ENCODE measurements at regions not wholly inside any gene's neighbourhood (a gene's known extent, or its start where the extent isn't known, plus 50 kb on each side); places are given as distances from the start of the nearest gene placed in this dataset.

GRCh38 chr1:38129473-38129872, 82.9 kb upstream of the POU3F1 start:
- DNase-seq (ENCODE audit: extremely low read depth, insufficient read length): no peak
- TF ChIP-seq, protein P1, sequence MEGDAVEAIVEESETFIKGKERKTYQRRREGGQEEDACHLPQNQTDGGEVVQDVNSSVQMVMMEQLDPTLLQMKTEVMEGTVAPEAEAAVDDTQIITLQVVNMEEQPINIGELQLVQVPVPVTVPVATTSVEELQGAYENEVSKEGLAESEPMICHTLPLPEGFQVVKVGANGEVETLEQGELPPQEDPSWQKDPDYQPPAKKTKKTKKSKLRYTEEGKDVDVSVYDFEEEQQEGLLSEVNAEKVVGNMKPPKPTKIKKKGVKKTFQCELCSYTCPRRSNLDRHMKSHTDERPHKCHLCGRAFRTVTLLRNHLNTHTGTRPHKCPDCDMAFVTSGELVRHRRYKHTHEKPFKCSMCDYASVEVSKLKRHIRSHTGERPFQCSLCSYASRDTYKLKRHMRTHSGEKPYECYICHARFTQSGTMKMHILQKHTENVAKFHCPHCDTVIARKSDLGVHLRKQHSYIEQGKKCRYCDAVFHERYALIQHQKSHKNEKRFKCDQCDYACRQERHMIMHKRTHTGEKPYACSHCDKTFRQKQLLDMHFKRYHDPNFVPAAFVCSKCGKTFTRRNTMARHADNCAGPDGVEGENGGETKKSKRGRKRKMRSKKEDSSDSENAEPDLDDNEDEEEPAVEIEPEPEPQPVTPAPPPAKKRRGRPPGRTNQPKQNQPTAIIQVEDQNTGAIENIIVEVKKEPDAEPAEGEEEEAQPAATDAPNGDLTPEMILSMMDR (IDR thresholded peaks at IDR 0.05; ENCODE audit: insufficient read depth, low read length, poor library complexity, severe bottlenecking): peak; percentile 42
- no peaks in the 10 kb centered on the region for H3K36me3 ChIP-seq (ENCODE audit: control insufficient read depth, insufficient read depth, low read length)
- H3K27me3 ChIP-seq (replicated peaks; ENCODE audit: control insufficient read depth, insufficient read depth, low read length): no peaks in the 10 kb centered on the region
- no peak overlapping the region for H3K4me3 ChIP-seq (replicated peaks; ENCODE audit: low read depth, low read length)

DNA sequence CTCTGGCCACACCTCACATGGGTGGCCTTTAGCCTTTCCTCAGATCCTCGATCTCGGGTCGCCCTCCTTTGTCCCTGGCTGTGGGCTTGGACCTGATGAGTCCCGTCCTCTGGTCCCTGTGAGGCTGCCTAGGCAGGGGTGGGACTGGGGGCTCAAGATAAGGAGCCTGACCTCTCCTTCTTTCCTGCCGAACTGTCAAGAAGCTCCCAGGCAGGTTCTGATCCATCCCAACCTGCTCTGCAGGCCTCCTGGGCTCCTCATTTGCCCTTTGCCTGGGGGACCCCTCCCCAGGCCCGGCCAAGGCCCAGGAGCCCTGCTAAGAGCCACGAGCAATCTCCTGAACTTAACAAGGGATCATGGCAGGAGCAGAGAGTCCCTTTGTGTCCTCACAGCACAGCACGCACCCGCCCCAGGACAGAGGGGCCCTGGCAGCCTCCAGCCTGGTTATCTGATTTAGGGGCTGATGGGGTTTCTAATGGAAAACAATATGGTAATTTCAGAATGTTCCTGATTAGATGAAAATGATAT, 82.4 kb upstream of the POU3F1 start:
- H3K4me3 ChIP-seq (replicated peaks; ENCODE audit: low read depth, low read length): no peak overlapping the region
- no peaks in the 10 kb centered on the region for H3K36me3 ChIP-seq (ENCODE audit: control insufficient read depth, insufficient read depth, low read length)
- TF ChIP-seq, protein P1 (IDR thresholded peaks at IDR 0.05; ENCODE audit: insufficient read depth, low read length, poor library complexity, severe bottlenecking): no peak
- DNase-seq (ENCODE audit: extremely low read depth, insufficient read length): no peak
- no peaks in the 10 kb centered on the region for H3K27me3 ChIP-seq (replicated peaks; ENCODE audit: control insufficient read depth, insufficient read depth, low read length)

DNA sequence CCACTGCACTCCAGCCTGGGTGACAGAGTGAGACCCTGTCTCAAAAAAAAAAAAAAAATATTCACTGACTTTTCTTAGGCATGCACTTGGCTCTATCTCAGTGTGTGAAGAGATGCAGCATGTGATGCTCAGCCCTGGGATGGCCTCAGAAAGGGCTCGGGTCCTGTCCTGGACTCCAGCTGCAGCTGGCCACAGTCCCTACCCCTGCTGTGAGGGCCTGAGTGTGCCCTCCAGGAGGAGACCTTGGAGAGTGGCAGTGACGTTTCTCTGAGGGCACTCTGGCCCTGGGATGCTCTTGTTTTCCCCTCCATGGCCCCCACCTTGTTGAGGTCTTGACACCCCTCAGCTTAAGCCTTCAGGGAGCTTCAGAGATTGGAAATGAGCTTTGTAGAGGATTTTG, 81.9 kb upstream of the POU3F1 start:
- no peaks in the 10 kb centered on the region for H3K36me3 ChIP-seq (ENCODE audit: control insufficient read depth, insufficient read depth, low read length)
- TF ChIP-seq, protein P1 (IDR thresholded peaks at IDR 0.05; ENCODE audit: insufficient read depth, low read length, poor library complexity, severe bottlenecking): no peak
- no peak overlapping the region for H3K4me3 ChIP-seq (replicated peaks; ENCODE audit: low read depth, low read length)
- H3K27me3 ChIP-seq (replicated peaks; ENCODE audit: control insufficient read depth, insufficient read depth, low read length): no peaks in the 10 kb centered on the region
- DNase-seq (ENCODE audit: extremely low read depth, insufficient read length): no peak

GRCh38 chr1:38127428-38127827, 80.8 kb upstream of the POU3F1 start:
- H3K4me3 ChIP-seq (replicated peaks; ENCODE audit: low read depth, low read length): no peak overlapping the region
- TF ChIP-seq, protein P1 (IDR thresholded peaks at IDR 0.05; ENCODE audit: insufficient read depth, low read length, poor library complexity, severe bottlenecking): no peak
- no peaks in the 10 kb centered on the region for H3K36me3 ChIP-seq (ENCODE audit: control insufficient read depth, insufficient read depth, low read length)
- no peak for DNase-seq (ENCODE audit: extremely low read depth, insufficient read length)
- H3K27me3 ChIP-seq (replicated peaks; ENCODE audit: control insufficient read depth, insufficient read depth, low read length): no peaks in the 10 kb centered on the region

DNA sequence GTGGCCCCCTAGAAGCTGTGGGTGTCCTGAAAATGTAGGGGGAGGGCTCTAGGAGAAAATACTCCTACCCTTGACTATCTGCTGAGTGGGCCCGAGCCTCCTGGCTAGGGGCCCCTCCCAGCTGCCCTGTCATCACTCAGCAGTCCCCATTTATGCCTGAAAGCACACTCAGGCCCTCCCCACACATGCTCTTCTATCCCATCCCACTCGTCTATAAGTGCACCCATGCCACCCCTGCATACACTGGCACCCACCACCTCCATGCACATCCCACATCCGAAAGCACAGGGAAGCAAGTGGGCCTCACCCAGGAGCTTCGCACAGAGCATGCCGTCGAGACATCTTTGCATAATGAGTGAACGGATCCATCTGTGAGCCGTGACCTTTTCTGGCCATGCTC, 80.4 kb upstream of the POU3F1 start:
- TF ChIP-seq, protein P1 (IDR thresholded peaks at IDR 0.05; ENCODE audit: insufficient read depth, low read length, poor library complexity, severe bottlenecking): no peak
- Histone ChIP-seq H3K27me3 (replicated peaks; ENCODE audit: control insufficient read depth, insufficient read depth, low read length) (no peaks in the 10 kb centered on the region), H3K4me3 (replicated peaks; ENCODE audit: low read depth, low read length) (no peak overlapping the region), H3K36me3 (ENCODE audit: control insufficient read depth, insufficient read depth, low read length) (no peaks in the 10 kb centered on the region)
- DNase-seq (ENCODE audit: extremely low read depth, insufficient read length): no peak

Measured in GM06990 (cell line).